ENCODE measurements at regions not wholly inside any gene's neighbourhood (a gene's known extent, or its start where the extent isn't known, plus 50 kb on each side); places are given as distances from the start of the nearest gene placed in this dataset.
"Not testable (repeated sequence)": the region's sequence is repeated elsewhere in the genome, so short reads cannot be mapped to it uniquely, and the experiment has no call there.

DNA sequence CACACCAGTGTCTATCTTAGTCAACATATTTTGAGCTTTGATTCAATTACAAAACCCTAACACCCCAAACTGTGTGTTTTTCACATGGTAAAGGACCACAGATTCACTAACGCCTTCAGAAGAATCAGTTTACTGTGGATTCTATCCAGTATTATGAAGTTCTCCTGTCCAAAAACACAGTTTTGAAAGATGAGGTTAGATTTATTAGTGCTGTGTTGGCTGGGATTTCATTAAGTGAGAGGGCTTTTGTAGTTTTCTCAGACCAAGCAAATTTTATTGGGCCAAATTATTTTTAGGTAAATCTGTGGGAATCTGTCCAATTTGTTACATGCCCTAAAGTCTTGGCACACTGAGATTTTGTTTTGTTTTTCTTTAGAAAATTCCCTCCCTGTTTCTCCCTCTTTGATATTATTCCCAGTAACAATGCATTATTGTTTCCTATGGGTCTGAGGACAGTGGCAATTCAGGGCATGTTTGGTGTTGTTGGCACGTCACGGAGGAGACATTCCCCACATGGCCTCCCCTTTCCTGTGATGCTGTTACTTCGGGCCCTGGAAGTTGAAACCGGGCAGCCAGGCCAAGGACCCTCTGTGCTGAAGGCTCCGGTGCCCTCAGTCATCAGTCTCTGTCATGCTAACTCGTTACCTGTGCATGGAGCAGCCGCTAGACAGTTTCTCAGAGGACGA lies 87.5 kb upstream of the ALKAL2 start:
- DNase-seq = no peak

DNA sequence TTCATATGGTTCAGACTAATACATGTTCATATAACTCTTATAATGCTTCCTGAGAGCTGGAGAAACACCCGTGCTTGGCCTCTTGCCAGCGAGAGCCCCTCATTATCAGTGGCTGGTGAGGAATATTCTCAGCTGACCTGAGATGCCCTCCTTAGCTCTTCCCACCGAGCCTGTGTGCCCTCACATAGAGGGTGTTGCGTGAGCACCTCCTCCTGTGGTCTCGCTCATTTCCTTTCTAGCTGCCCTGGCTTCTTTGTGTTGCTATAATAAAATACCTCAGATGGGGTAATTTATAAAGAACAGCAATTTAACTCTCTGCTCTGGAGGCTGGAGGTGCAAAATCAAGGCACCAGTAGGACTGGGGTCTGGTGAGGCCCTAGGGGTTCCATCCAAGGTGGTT lies 80.5 kb upstream of the ALKAL2 start:
- DNase-seq = no peak

DNA sequence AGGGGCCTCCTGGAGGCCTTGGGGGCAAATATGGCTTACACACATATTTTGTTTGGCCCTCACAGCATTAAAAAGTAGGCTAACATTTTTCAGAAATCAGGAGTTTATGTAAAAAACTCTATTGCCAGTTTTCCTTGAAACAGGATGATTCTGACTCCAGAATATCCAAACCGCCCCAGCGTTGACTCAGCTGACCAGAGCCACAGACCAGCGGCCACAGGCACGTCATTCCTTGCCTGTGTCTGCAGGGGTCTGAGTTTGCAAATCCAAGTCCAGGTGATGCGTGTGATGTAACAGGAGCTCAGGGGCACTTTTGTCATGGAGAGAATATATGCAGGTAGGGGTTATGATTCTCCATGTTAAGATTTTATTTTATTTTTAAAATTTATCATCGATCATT lies 79.4 kb upstream of the ALKAL2 start:
- DNase-seq = no peak

DNA sequence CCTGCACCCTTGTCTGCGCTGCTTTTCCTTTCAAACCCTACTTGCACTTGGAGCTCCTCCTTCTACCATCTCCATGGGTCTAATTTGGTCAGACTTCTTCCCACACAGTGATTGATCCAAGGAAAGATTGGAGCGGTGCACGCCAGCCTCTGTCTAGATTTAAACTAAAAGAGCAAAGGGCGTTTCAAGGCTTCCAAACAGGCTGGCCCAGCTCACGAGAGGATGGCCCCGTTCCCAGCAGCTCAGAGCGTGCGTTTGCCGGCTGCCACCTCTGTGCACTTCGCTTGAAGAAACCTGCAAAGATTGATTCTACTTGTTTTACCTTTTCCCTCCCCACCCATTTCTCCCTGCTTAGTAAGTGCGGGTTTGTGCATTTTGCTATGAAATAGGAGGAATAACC lies 78.8 kb upstream of the ALKAL2 start:
- no peak for DNase-seq

DNA sequence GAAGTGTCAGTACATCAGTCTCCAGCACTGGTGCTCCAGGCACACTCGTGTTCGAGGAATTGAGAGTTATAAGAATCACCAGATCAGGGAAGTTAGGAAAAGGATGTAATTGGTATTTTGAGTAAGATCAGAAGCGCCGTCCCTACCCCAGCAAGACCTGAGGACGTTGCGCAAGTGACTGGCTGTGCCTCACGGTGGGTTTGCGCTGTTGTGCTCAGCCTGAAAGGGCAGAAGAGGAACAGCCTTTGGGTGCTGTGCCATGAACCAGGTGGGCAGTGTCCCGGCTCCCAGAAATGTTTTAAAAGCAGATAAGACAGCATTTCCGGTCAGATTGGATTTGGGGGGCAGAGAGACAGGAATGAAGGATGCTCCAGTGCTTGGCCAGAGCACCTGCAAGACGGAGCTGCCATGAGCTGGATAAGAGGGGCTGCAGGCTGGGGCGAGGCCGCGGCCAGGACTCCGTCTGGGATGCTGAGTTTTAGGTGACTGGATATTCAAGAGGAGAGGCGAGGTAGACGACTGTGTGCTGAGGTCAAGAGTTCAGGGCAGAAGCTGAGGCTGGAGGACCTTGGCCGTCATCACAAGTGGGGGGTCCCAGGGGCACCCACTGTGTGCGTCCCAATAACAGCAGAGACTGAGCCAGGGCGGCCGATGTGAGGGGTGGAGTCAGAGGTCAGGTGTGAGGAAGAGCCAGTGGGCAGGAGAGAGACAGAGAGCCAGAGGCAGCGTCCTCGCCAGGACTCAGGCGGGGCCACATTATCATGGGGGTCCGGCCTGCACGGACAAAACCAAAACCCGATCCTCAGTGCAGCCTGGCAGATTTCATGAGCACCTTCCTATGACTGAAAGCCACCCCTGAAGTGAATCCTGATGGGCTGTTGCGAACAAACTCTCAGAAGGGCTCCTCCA lies 77.7 kb upstream of the ALKAL2 start:
- DNase-seq = no peak

DNA sequence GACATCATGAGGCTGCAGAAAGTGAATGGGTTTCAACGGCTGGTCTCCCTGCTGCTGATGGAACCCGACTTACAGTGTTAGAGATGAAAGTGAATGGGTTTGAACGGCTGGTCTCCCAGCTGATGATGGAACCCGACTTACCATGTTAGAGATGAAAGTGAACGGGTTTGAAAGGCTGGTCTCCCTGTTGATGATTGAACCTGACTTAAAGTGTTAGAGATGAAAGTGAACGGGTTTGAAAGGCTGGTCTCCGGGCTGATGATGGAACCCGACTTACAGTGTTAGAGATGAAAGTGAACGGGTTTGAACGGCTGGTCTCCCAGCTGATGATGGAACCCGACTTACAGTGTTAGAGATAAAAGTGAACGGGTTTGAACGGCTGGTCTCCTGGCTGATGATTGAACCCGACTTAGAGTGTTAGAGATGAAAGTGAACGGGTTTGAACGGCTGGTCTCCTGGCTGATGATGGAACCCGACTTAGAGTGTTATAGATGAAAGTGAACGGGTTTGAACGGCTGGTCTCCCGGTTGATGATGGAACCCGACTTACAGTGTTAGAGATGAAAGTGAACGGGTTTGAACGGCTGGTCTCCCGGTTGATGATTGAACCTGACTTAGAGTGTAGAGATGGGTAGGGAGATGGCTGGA lies 76.1 kb upstream of the ALKAL2 start:
- DNase-seq = no peak

DNA sequence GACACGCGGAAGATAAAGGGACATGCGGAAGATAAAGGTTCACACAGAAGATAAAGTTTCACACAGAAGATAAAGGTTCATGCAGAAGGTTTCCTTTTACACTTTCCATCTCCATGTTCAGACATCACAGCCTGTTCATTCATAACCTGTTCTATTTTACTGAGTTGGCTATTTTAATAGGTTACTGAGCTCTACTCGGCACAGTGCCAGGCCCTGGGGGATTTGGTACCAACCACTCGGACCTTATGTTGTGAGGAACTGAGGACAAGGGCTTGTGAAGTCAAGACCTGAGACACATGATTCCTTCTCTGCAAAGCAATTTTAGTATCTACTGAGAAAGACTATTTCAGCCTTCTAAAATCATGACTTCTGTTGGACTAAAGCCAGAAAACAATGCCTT lies 75.0 kb upstream of the ALKAL2 start:
- no peak for DNase-seq

DNA sequence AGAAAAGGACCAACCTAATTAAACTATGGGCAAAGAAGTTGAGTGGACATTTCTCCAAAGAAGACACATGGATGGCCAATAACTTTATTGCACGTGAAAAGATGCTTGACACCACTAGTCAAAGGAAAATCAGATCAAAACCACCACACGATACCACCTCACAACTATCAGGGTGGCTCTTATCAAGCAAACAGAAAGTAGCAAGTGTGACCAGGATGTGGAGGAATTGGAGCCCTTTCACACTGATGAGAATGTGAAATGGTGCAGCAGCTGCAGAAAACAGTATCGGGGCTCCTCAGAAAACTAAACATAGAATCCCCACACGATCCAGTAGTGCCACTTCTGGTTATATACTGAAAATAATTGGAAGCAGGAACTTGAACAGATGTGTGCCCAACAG lies 72.2 kb upstream of the ALKAL2 start:
- DNase-seq = no peak

DNA sequence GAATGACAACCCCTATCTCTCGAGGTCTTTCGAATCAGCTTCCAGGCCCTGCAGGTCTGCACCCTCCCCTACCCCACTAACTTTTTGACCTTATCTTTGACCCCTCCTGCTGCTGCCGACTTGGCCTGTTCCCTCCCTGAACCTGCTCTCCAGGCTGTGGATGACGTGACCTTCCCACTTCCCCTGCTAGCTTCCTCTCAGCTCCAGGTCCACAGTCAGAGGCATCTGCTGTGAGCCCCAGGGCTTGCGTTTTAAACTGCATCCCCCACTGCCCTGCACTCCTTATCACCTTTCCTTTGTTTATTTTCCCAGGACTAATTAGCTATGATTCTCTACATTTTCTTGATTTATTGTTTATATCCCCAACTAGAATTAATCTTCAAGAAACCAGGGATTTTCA lies 71.2 kb upstream of the ALKAL2 start:
- DNase-seq = no peak

DNA sequence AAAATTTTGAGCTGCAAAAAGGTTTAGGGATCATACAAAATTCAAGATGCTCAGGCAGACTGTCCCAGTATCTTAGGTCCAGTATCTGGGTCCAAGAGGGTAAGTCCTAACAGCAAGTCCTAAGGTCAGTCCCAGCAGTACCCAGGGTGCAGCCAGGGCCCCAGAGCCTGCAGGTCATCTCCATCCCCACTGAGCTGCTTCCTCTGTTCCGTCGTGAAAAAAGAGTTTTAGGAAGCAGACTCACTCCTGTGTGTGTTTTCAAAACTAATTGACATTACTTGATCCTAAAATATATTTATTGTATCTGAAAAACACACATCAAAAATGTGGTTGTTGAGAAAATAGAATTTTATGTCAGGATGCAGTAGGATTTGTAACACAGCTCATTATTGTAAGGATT lies 69.9 kb upstream of the ALKAL2 start:
- no peak for DNase-seq

DNA sequence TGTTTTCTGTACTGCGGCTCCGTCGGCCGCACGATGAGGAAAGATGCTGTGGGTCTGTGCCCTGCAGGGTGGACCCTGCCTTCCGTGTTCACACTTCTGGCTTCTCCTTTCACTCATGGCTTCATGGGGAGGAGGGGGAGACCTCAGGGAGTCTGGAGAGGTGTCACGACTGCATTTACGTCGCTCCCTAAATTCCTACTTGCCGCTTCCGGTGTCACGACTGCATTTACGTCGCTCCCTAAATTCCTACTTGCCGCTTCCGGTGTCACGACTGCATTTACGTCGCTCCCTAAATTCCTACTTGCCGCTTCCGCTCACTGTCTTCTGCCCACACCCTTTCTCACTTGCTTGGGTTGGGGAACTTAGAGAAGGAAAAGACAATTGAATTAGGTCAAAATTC lies 68.4 kb upstream of the ALKAL2 start:
- DNase-seq = not testable (repeated sequence)

DNA sequence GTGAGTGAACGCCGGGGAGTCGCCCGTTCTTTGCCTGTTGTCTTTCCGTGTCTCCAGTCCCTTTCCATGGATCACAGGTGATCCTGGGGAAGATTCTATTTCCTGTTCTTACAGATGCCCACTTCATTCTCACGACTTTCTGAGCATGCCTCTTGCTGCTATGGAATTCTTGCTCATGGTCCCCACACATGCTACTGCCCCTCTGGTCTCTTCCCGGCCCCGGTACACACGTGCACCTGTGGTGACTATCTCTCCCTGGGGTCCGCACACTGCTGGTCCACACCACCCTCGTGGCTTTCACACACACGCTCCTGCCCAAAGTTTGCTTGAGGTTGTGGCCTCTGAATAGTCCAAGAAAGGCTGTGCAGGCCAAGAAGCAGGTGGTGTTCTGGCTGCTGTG lies 67.9 kb upstream of the ALKAL2 start:
- no peak for DNase-seq

DNA sequence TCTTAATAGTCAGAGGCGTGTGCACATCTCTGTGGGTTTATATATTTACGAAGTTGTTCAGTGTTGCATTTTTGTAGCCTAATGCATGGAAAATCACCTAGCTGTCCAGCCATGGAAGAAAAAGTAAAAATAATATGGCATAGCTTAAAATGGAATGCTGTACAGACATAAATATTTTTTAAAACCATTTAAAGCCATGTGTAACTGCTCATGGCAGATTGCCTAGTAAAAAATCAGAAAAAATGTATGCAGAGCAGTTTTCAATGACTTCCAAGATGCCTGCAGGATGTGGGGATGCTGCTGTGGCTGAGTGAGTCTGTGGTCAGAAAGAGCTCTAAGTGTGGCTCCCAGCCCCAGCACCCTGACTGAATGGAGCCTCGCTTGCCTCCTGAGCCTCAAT lies 64.8 kb upstream of the ALKAL2 start:
- no peak for DNase-seq

DNA sequence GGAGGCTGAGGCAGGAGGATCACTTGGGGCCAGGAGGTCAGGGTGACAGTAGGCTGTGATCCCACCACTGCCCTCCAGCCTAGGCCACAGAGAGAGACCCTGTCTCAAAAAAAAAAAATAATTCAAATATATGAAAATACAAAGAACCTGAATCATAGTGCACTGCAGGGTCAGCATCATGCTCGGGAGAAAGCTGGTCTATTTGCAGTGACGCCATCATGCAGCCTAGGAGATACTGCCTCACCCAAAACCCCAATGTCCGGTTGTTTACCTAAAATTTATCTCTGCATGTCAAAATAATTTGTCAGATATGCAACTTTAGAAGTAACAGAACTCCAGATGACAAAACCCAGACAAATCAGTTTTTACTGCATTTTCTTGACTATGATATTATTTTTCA lies 61.5 kb upstream of the ALKAL2 start:
- no peak for DNase-seq

DNA sequence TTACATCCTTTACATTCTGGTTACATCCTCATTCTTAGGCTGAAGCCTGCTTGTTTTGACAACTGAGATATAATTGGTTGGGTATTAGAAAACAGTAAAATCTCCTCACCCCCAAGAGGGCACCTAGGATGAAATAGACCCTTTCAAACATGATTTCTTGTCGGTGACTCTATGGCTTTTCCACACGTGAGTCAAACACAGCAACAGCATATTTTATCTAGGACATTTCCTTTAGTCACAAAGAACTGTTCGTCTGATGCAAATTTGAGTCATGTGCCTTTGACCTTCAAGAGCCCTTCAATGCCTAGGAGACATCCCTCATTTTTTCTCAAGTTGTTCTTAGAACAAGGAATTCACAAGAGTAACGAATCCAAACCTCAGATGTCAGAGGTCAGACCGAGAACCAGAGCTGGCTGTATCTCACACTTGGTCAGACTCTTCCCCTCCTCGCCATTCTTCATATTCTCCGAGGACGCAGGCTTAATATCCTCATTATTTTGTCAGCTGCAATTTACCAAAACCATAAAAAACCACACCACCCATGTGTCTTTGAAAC lies 60.5 kb upstream of the ALKAL2 start:
- no peak for DNase-seq

DNA sequence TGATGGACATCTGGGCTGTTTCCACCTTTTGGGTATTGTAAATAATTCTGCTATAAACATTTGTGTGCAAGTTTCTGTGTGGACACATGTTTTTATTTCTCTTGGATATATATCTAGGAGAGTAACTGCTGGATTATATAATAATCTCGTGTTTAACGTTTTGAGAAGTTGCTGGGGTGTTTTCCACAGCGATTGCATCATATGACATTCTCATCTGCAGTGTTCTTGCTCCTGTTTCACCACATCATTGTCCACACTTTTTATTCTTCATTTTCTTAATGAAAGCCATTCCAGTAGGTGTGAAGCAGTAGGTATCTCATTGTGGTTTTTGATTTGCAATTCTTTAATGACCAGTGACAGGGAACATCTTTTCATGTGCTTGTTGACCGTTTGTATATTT lies 56.9 kb upstream of the ALKAL2 start:
- DNase-seq = no peak

DNA sequence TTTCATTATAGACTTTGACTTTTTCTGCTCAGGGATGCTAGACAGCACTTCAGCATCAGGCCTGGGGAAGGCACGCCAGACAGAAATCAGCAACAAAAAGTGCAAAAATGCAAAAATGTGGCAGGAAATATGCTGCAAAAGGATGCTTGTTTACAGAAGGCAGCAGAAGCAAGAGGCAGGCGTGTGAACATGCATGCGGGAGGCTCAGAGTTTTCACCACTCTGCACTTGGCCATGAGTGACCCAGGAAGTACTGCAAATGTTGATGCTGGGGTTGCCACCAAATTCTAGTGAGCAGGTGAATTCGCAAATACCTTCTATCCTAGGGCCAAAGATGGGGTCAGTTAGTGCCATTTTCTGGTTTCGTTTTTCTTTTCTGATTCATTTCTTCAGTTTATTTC lies 55.5 kb upstream of the ALKAL2 start:
- no peak for DNase-seq

DNA sequence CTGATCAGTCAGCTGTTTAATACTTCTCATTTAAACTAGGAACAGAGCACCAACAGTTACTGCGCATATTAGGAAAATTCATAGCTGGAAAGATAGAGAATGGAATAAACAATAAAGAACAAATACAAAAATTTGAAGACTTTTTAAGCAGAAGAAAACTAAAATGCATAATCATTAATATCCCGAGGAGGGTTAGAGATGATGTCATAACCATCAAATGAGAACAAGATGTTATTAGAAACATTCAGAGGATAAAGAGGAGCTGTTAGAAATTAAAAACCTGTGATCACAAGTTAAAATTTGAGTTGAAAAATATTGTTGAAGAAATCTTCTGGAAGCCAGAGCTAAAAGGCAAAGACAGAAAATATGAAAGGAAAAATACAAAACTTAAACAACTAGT lies 54.0 kb upstream of the ALKAL2 start:
- no peak for DNase-seq

DNA sequence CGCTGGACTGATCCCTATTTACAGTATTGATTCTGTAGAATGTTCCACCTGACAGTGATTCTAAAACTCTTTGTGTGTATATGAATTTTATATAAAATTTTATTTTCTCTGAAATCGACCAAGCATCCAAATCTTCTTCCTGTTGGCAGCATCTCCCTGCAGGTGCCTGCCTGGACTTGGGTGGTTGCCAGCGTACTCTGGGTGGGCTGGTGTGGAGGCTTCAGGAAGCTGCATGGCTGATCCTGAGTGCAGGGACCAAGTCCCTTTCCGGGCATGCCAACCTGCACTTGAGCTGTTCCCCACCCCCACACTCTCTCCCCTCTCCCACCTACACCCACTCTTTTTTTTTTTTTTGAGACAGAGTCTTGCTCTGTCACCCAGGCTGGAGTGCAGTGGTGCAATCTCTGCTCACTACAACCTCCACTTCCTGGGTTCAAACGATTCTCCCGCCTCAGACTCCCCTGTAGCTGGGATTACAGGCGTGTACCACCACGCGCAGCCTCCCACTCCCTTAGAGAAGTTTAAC lies 53.2 kb upstream of the ALKAL2 start:
- DNase-seq = no peak
